ENCODE measurements at regions not wholly inside any gene's neighbourhood (a gene's known extent, or its start where the extent isn't known, plus 50 kb on each side); places are given as distances from the start of the nearest gene placed in this dataset.

- Histone ChIP-seq H3K9ac (ENCODE audit: low read length) (no peak overlapping the region), H3K79me2 (ENCODE audit: insufficient read depth, low read length) (no peaks in the 10 kb centered on the region), H3K4me1 (ENCODE audit: insufficient read depth, low read length) (no peaks in the 10 kb centered on the region), H3K27me3 (ENCODE audit: insufficient read depth, low read length) (no peaks in the 10 kb centered on the region), H3K36me3 (ENCODE audit: insufficient read depth, low read length) (no peaks in the 10 kb centered on the region), H3K4me3 (ENCODE audit: insufficient read depth, low read depth, low read length) (no peak overlapping the region), H3K4me2 (ENCODE audit: low read length) (no peak overlapping the region), H4K20me1 (ENCODE audit: insufficient read depth, low read length) (no peaks in the 10 kb centered on the region), H3K27ac (ENCODE audit: low read depth, low read length) (no peak overlapping the region), H3K9me3 (ENCODE audit: insufficient read depth, low read depth, low read length) (no peaks in the 10 kb centered on the region), H2AFZ (ENCODE audit: low read depth, low read length) (no peak overlapping the region)
- Mint-ChIP-seq H3K4me1 (ENCODE audit: low read depth, unreplicated experiment) (no peaks in the 10 kb centered on the region), H3K9me3 (ENCODE audit: unreplicated experiment) (no peaks in the 10 kb centered on the region), H3K27ac (ENCODE audit: unreplicated experiment) (no peak overlapping the region), H3K4me3 (ENCODE audit: unreplicated experiment) (no peak overlapping the region), H3K36me3 (ENCODE audit: low read depth, unreplicated experiment) (no peaks in the 10 kb centered on the region), H3K27me3 (ENCODE audit: low read depth, unreplicated experiment) (peaks cover 1% of the 10 kb centered on the region)
- no peak for TF ChIP-seq EZH2 (IDR thresholded peaks at IDR 0.05; ENCODE audit: insufficient read depth, low read length)
- TF ChIP-seq CTCF (IDR thresholded peaks at IDR 0.05; ENCODE audit: insufficient read depth, low read depth, low read length) = no peak
- DNase-seq (ENCODE audit: low read depth) (no peak), FAIRE-seq (no peak)
Measured at GRCh38 chr9:17987189-17987588, 408.3 kb downstream of the SH3GL2 start.

GRCh38 chr9:17988489-17988888 lies 409.6 kb downstream of the SH3GL2 start:
- H3K4me1 ChIP-seq (ENCODE audit: insufficient read depth, low read length) = no peaks in the 10 kb centered on the region
- H2AFZ ChIP-seq (ENCODE audit: low read depth, low read length) = no peak overlapping the region
- FAIRE-seq = no peak
- H3K9ac ChIP-seq (ENCODE audit: low read length) = no peak overlapping the region
- Mint-ChIP-seq H3K4me1 (ENCODE audit: low read depth, unreplicated experiment) (no peaks in the 10 kb centered on the region), H3K4me3 (ENCODE audit: unreplicated experiment) (no peak overlapping the region), H3K27me3 (ENCODE audit: low read depth, unreplicated experiment) (peaks cover 1% of the 10 kb centered on the region), H3K27ac (ENCODE audit: unreplicated experiment) (no peak overlapping the region), H3K36me3 (ENCODE audit: low read depth, unreplicated experiment) (no peaks in the 10 kb centered on the region), H3K9me3 (ENCODE audit: unreplicated experiment) (no peaks in the 10 kb centered on the region)
- no peaks in the 10 kb centered on the region for H3K27me3 ChIP-seq (ENCODE audit: insufficient read depth, low read length)
- no peaks in the 10 kb centered on the region for H3K9me3 ChIP-seq (ENCODE audit: insufficient read depth, low read depth, low read length)
- no peak overlapping the region for H3K27ac ChIP-seq (ENCODE audit: low read depth, low read length)
- TF ChIP-seq CTCF (IDR thresholded peaks at IDR 0.05; ENCODE audit: insufficient read depth, low read depth, low read length) (no peak), EZH2 (IDR thresholded peaks at IDR 0.05; ENCODE audit: insufficient read depth, low read length) (no peak)
- H4K20me1 ChIP-seq (ENCODE audit: insufficient read depth, low read length) = no peaks in the 10 kb centered on the region
- H3K79me2 ChIP-seq (ENCODE audit: insufficient read depth, low read length) = no peaks in the 10 kb centered on the region
- no peak for DNase-seq (ENCODE audit: low read depth)
- no peak overlapping the region for H3K4me2 ChIP-seq (ENCODE audit: low read length)
- H3K36me3 ChIP-seq (ENCODE audit: insufficient read depth, low read length) = no peaks in the 10 kb centered on the region
- no peak overlapping the region for H3K4me3 ChIP-seq (ENCODE audit: insufficient read depth, low read depth, low read length)

- Histone ChIP-seq H3K27me3 (ENCODE audit: insufficient read depth, low read length) (peaks cover 2% of the 10 kb centered on the region), H3K9ac (ENCODE audit: low read length) (no peak overlapping the region), H3K36me3 (ENCODE audit: insufficient read depth, low read length) (no peaks in the 10 kb centered on the region), H3K4me2 (ENCODE audit: low read length) (no peak overlapping the region), H3K79me2 (ENCODE audit: insufficient read depth, low read length) (no peaks in the 10 kb centered on the region), H4K20me1 (ENCODE audit: insufficient read depth, low read length) (no peaks in the 10 kb centered on the region), H3K4me3 (ENCODE audit: insufficient read depth, low read depth, low read length) (no peak overlapping the region), H2AFZ (ENCODE audit: low read depth, low read length) (no peak overlapping the region), H3K27ac (ENCODE audit: low read depth, low read length) (no peak overlapping the region), H3K9me3 (ENCODE audit: insufficient read depth, low read depth, low read length) (no peaks in the 10 kb centered on the region), H3K4me1 (ENCODE audit: insufficient read depth, low read length) (no peaks in the 10 kb centered on the region)
- H3K4me3 Mint-ChIP-seq (ENCODE audit: unreplicated experiment) = no peak overlapping the region
- DNase-seq (ENCODE audit: low read depth) (no peak), FAIRE-seq (no peak)
- no peaks in the 10 kb centered on the region for H3K36me3 Mint-ChIP-seq (ENCODE audit: low read depth, unreplicated experiment)
- no peak overlapping the region for H3K27ac Mint-ChIP-seq (ENCODE audit: unreplicated experiment)
- H3K9me3 Mint-ChIP-seq (ENCODE audit: unreplicated experiment) = no peaks in the 10 kb centered on the region
- H3K4me1 Mint-ChIP-seq (ENCODE audit: low read depth, unreplicated experiment) = no peaks in the 10 kb centered on the region
- no peak for TF ChIP-seq EZH2 (IDR thresholded peaks at IDR 0.05; ENCODE audit: insufficient read depth, low read length)
- TF ChIP-seq CTCF (IDR thresholded peaks at IDR 0.05; ENCODE audit: insufficient read depth, low read depth, low read length) = no peak
- peaks cover 1% of the 10 kb centered on the region for H3K27me3 Mint-ChIP-seq (ENCODE audit: low read depth, unreplicated experiment)
Measured at GRCh38 chr9:17990602-17991001, 411.7 kb downstream of the SH3GL2 start.

Measured in astrocyte (in vitro differentiated cells and primary cell).